GM18505 (cell line): ENCODE measurements at regions not wholly inside any gene's neighbourhood (a gene's known extent, or its start where the extent isn't known, plus 50 kb on each side); places are given as distances from the start of the nearest gene placed in this dataset.
"Not testable (repeated sequence)": the region's sequence is repeated elsewhere in the genome, so short reads cannot be mapped to it uniquely, and the experiment has no call there.

Experiments
- ATAC-seq: cut with Tn5 transposase; IDR thresholded peaks from one replicate; pipeline ENCODE4 v1.9.1; 2021; ENCODE audit not compliant: unreplicated experiment
- POLR2A ChIP-seq: IDR thresholded peaks from 4 replicates; pipeline ENCODE4 v1.6.1; 2011; ENCODE audit warnings: borderline replicate concordance; ENCODE audit not compliant: insufficient read depth, insufficient read length; ENCODE audit errors: extremely low read depth

DNA sequence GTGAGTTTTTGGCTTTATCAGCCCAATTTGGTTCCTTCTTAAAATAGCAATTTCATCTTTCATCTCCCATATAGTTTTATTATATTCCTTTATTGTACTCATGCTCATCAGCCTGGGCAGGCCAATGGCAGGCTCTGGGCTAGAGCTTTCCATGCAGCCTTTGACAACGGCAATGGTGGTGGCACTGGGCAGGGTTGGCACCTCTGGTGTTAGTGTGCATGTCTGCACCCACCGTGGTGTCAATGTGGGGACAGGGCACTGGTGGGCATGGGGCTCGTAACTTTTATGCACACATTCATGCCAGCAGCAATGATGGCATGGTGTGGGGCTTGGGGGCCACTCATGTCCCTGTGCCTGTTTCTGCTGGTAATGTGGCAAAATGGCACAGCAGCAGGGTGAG is 1305.4 kb downstream of the DSC3 start:
- TF ChIP-seq POLR2A, result no peak
- no peak for ATAC-seq

DNA sequence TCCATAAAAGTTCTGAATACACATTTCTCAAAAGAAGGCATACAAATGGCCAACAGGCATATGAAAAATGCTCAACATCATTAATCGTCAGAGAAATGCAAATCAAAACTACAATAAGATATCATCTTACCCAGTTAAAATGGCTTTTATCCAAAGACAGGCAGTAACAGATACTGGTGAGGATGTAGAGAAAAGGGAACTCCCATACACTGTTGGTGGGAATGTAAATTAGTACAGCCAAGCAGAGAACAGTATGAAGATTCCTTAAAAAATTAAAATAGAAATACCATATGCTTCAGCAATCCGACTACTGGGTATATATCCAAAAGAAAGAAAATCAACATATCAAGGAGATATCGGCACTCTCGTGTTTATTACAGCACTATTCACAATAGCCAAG is 1312.5 kb downstream of the DSC3 start:
- ATAC-seq, result no peak
- TF ChIP-seq POLR2A, result no peak

DNA sequence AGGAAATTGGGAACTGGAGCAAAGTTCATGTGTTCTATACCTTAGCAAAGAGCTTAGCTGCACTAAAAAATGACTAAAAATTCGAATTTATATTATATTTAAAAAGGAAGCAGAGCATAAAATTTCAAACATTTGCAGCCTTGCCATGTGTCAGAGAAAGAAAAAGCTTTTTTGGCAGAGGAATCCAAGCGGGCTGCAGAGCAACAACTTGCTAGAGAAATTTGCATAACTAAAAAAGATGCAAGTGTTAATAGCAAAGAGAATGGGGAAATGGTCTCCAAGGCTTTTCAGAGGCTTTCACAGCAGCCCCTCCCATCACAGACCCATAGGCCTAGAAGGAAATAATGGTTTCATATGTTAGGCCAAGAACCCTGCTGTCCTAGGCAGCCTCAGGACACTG is 1315.9 kb downstream of the DSC3 start:
- ATAC-seq, result no peak
- no peak for TF ChIP-seq POLR2A

- ATAC-seq, result not testable (repeated sequence)
Observed at GRCh38 chr18:29723486-29723885, 1319.1 kb downstream of the DSC3 start.

- not testable (repeated sequence) for ATAC-seq
Observed at GRCh38 chr18:29715960-29716359, 1326.6 kb downstream of the DSC3 start.

- ATAC-seq, result no peak
- no peak for TF ChIP-seq POLR2A
Observed at GRCh38 chr18:29712785-29713184, 1329.8 kb downstream of the DSC3 start.

GRCh38 chr18:29711932-29712331 is 1330.6 kb downstream of the DSC3 start:
- TF ChIP-seq POLR2A, result no peak
- ATAC-seq, result no peak

- TF ChIP-seq POLR2A, result no peak
Observed at GRCh38 chr18:29693334-29693733, 1349.2 kb downstream of the DSC3 start.

DNA sequence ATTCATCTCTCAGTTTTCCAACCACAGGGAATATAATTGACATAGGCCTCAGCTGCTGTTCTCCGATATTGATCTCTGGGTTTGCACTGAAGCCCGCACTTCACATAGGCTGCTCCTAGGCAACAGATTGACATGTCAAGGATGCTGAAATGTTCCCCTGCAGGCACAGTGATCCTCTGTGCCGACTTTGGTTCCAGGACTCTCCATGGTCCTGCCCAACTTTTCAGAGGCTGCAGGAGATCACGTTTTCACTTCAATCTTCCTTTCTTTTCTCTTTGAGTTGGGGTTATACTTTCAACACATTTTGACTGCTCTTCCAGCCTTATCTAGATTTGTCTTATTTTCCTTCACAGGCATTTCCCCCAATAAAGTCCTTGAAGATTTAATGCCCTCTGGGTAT is 1361.0 kb downstream of the DSC3 start:
- no peak for ATAC-seq
- no peak for TF ChIP-seq POLR2A

More at GRCh38 chr18:29693334-29693733, 1349.2 kb downstream of the DSC3 start:
- no peak for ATAC-seq

DNA sequence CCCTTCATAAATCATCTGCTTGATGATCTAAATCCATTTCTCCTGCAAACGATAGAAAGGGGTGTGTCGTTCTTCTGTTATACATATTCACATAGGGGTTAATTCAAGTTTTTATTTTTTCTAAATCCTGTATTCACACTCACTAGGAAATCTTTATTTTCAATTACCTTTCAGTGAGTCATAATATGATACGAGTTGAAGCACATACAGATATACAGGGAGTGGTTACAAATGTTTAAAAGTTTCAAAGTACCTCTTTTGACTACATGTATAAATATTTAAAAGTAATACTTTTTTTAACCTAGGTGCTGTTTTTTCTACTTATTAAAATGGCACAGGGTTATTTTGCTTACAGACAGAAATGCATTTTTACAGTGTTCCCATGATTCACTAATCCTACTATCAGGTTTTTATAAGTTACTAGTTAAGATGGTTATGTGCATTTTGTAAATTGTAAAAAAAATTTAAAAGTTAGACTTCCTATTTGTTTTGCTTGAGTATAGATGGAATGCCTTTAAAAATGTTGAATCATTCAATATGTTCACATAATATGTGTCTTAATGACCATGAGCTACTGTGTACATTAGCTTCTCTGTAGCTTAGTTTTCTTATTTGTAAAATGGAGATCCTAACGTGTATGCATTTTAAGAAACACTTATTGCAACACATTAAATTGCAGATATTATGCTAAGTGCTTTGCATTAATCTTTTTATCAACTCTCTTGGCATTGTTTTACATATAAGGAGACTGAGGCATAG is 1378.1 kb downstream of the DSC3 start:
- TF ChIP-seq POLR2A, result no peak

GRCh38 chr18:29661924-29662323 is 1380.6 kb downstream of the DSC3 start:
- no peak for ATAC-seq
- no peak for TF ChIP-seq POLR2A

More for the DNA sequence above, 1378.1 kb downstream of the DSC3 start:
- ATAC-seq, result no peak

DNA sequence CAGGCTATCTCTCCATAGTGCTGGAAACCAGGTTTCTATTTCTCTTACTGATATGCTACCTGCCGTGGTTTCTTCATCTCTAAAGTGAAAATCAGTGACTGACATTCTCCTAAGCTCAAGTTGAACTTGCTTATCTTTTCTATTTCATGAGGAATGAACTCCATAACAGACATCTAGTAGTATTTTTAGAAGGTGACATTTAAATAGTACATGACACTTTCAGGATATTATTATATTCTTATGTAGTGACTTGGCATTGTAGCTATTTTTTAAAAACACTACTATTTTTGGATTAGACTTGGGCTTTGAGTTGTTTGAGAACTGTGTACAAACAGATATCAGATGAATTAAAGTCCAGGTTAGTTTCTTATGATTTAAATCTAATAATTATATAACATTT is 1381.8 kb downstream of the DSC3 start:
- TF ChIP-seq POLR2A, result no peak
- no peak for ATAC-seq

GRCh38 chr18:29653671-29654215 is 1388.8 kb downstream of the DSC3 start:
- ATAC-seq, result no peak
- no peak for TF ChIP-seq POLR2A

DNA sequence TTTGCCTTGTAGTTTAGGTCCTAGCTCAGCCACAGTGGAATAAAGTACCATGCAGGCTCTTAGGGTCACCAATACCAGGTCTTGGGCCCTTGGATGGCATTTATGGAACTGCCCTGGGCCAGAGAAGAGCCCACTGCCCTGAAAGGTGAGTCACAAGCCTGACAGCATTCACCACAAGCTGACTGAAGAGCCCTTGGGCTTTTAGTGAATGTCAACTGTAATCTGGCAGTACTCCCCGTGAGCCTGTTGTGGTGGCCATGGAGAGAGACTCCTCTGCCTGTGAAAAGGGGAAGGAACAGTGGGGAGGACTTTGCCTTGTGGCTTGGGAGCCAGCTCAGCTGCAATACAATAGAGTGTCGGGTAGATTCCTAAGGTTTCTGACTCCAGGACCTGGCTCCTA is 1389.7 kb downstream of the DSC3 start:
- no peak for TF ChIP-seq POLR2A
- no peak for ATAC-seq
